GM12878 (cell line): ENCODE measurements at regions not wholly inside any gene's neighbourhood (a gene's known extent, or its start where the extent isn't known, plus 50 kb on each side); places are given as distances from the start of the nearest gene placed in this dataset.

ENCODE experiments used
- ATAC-seq: fragments of 200-7000 bp; cut with Tn5 transposase; 3 replicates; pipeline ENCODE4 v1.9.1; 2020; ENCODE audit warnings: mild to moderate bottlenecking, moderate library complexity
- BruUV-seq: library from RNA; stranded (reverse); fragments of 400-500 nt; replicated peaks from 2 replicates; lab custom pipeline; 2021; lab: Mats Ljungman, UMichigan
- CTCF ChIA-PET: fragments of 300-600 bp; sonication (Branson Sonifier 250); formaldehyde crosslinking; extraction: SDS; loops from one replicate; lab custom pipeline; 2021; ENCODE audit warnings: inconsistent platforms; lab: Yijun Ruan, JAX
- POLR2A ChIA-PET: fragments of 350-600 bp; formaldehyde crosslinking; extraction: SDS; loops from one replicate; lab custom pipeline; 2021; ENCODE audit warnings: inconsistent platforms; lab: Charles Lee
- RAD21 ChIA-PET: fragments of 300-600 bp; sonication (Branson Sonifier 250); formaldehyde crosslinking; loops from one replicate; lab custom pipeline; 2023; ENCODE audit warnings: antibody characterized with exemption; ENCODE audit not compliant: unreplicated experiment; lab: Charles Lee
- SMC1A ChIA-PET: fragments of 300-600 bp; sonication (Branson Sonifier 250); formaldehyde crosslinking; loops from one replicate; lab custom pipeline; 2023; ENCODE audit not compliant: unreplicated experiment, uncharacterized antibody; lab: Charles Lee
- DNase-seq: peaks from one replicate; pipeline ENCODE4 v3.0.0-alpha.2; 2011; ENCODE audit warnings: low read depth, low spot score
- FAIRE-seq: peaks from 3 replicates; lab custom pipeline; 2011; peaks lifted over from hg19 to GRCh38; lab: Jason Lieb, UNC
- H2AFZ ChIP-seq: 2 replicates; pipeline ENCODE4 v1.6.0; 2011; ENCODE audit warnings: low read depth, low read length, control low read depth; ENCODE audit not compliant: control insufficient read depth
- H3K27ac ChIP-seq: 2 replicates; pipeline ENCODE4 v1.5.1; 2011; ENCODE audit warnings: control low read depth; ENCODE audit not compliant: control insufficient read depth, insufficient read depth
- H3K27me3 ChIP-seq, 2 experiments: replicated peaks in 1 of 2; 2 replicates each; pipeline versions ENCODE4 v1.6.0 to v1.6.1; 2011; ENCODE audit warnings: low read length in 1 of 2; ENCODE audit not compliant: control insufficient read depth in 2 of 2, insufficient read depth in 2 of 2
- H3K36me3 ChIP-seq, 2 experiments: 2 replicates each; pipeline ENCODE4 v1.5.1; 2011; ENCODE audit warnings: low read length in 1 of 2; ENCODE audit not compliant: control insufficient read depth in 2 of 2, insufficient read depth in 2 of 2
- H3K4me1 ChIP-seq: 2 replicates; pipeline ENCODE4 v1.6.1; 2011; ENCODE audit warnings: mild to moderate bottlenecking, low read length, moderate library complexity, mixed read lengths; ENCODE audit not compliant: control insufficient read depth, insufficient read depth
- H3K4me2 ChIP-seq: 2 replicates; pipeline ENCODE4 v1.6.0; 2011; ENCODE audit warnings: control low read depth; ENCODE audit not compliant: control insufficient read depth, insufficient read depth
- H3K4me3 ChIP-seq: fragments of 200-600 bp; sonication (generic); 2 replicates; pipeline ENCODE4 v1.5.1; 2016
- H3K79me2 ChIP-seq: 2 replicates; pipeline ENCODE4 v1.6.0; 2011; ENCODE audit warnings: low read length; ENCODE audit not compliant: control insufficient read depth, insufficient read depth
- H3K9ac ChIP-seq: 2 replicates; pipeline ENCODE4 v1.8.0; 2011; ENCODE audit warnings: low read length, control low read depth, mixed read lengths; ENCODE audit not compliant: control insufficient read depth, insufficient read depth
- H3K9me3 ChIP-seq: replicated peaks from 3 replicates; pipeline ENCODE4 v1.5.1; 2011; ENCODE audit warnings: mild to moderate bottlenecking, low read length; ENCODE audit not compliant: control insufficient read depth, insufficient read depth
- H4K20me1 ChIP-seq: 2 replicates; pipeline ENCODE4 v1.6.0; 2011; ENCODE audit not compliant: control insufficient read depth, insufficient read depth
- BCL11A ChIP-seq: IDR thresholded peaks from 2 replicates; pipeline ENCODE4 v1.6.1; 2011; ENCODE audit warnings: low read depth, low read length
- BCL3 ChIP-seq: IDR thresholded peaks from 2 replicates; pipeline ENCODE4 v1.6.1; 2011; ENCODE audit warnings: borderline replicate concordance, low read depth, mild to moderate bottlenecking, moderate library complexity, low read length; ENCODE audit not compliant: insufficient read depth, poor library complexity, severe bottlenecking
- E2F4 ChIP-seq: IDR thresholded peaks from 2 replicates; pipeline ENCODE4 v1.6.1; 2012; ENCODE audit warnings: low read depth, low read length, improper control_type of control experiment
- FOS ChIP-seq: IDR thresholded peaks from 3 replicates; pipeline ENCODE4 v1.6.1; 2011; ENCODE audit warnings: borderline replicate concordance; ENCODE audit not compliant: insufficient read length; ENCODE audit errors: extremely low read depth
- JUNB ChIP-seq: IDR thresholded peaks from 2 replicates; pipeline ENCODE4 v1.6.1; 2016; ENCODE audit warnings: antibody characterized with exemption, mild to moderate bottlenecking
- MAX ChIP-seq: IDR thresholded peaks from 2 replicates; pipeline ENCODE4 v1.6.1; 2012; ENCODE audit warnings: low read depth, low read length, improper control_type of control experiment
- NFIC ChIP-seq: IDR thresholded peaks from 2 replicates; pipeline ENCODE4 v1.6.1; 2012; ENCODE audit warnings: low read depth, mild to moderate bottlenecking, inconsistent platforms, low read length, moderate library complexity
- POLR2A ChIP-seq: IDR thresholded peaks from 2 replicates; pipeline ENCODE4 v1.6.1; 2011; ENCODE audit warnings: low read depth, mild to moderate bottlenecking, low read length
- RELA ChIP-seq: fragments of 450-650 bp; IDR thresholded peaks from 2 replicates; pipeline ENCODE4 v1.8.0; 2014; ENCODE audit warnings: borderline replicate concordance; ENCODE audit not compliant: partially characterized antibody
- SMC3 ChIP-seq: IDR thresholded peaks from 2 replicates; pipeline ENCODE4 v1.6.1; 2011; ENCODE audit warnings: low read length, improper control_type of control experiment, borderline replicate concordance
- SREBF1 ChIP-seq: IDR thresholded peaks from 2 replicates; pipeline ENCODE4 v1.6.1; 2012; ENCODE audit warnings: mild to moderate bottlenecking, low read length
- SREBF2 ChIP-seq: IDR thresholded peaks from 2 replicates; pipeline ENCODE4 v1.6.1; 2012; ENCODE audit warnings: mild to moderate bottlenecking, low read length
- SRF ChIP-seq, 2 experiments: IDR thresholded peaks; 2 replicates each; pipeline ENCODE4 v1.6.1; 2011; ENCODE audit warnings: low read depth in 2 of 2, low read length in 2 of 2, mild to moderate bottlenecking in 1 of 2, moderate library complexity in 1 of 2
- TCF3 ChIP-seq: IDR thresholded peaks from 2 replicates; pipeline ENCODE4 v1.6.1; 2012; ENCODE audit warnings: low read depth, mild to moderate bottlenecking, low read length, borderline replicate concordance; ENCODE audit not compliant: insufficient read depth
- USF1 ChIP-seq: IDR thresholded peaks from 2 replicates; pipeline ENCODE4 v1.6.1; 2011; ENCODE audit warnings: borderline replicate concordance, low read depth, mild to moderate bottlenecking, moderate library complexity, mixed read lengths, low read length; ENCODE audit not compliant: insufficient read depth; ENCODE audit errors: extremely low read length
- WRNIP1 ChIP-seq: IDR thresholded peaks from 2 replicates; pipeline ENCODE4 v1.6.1; 2011; ENCODE audit warnings: low read depth, low read length, improper control_type of control experiment, borderline replicate concordance
- YBX1 ChIP-seq: fragments of 450-650 bp; IDR thresholded peaks from 2 replicates; pipeline ENCODE4 v1.6.1; 2016; ENCODE audit warnings: antibody characterized with exemption
- ZBTB11 ChIP-seq: fragments of 450-650 bp; formaldehyde crosslinking; IDR thresholded peaks from 2 replicates; pipeline ENCODE4 v1.5.0; 2022; ENCODE audit warnings: mild to moderate bottlenecking, missing genetic modification characterization
- ZNF24 ChIP-seq: fragments of 450-650 bp; IDR thresholded peaks from 2 replicates; pipeline ENCODE4 v1.6.1; 2017; ENCODE audit warnings: antibody characterized with exemption, mild to moderate bottlenecking
- WGBS: methylation state at CpG from one replicate; pipeline ENCODE4 v1.1.6; 2016; ENCODE audit warnings: low lambda C conversion rate; ENCODE audit not compliant: insufficient replicate concordance, insufficient coverage; ENCODE audit errors: missing lambda C conversion rate; 5-methylcytosine and 5-hydroxymethylcytosine counted together
- in situ Hi-C: fragments of 300-500 bp; cut with MboI; formaldehyde crosslinking; loops from 9 replicates; pipeline ENCODE4 v1.14.3; 2018; ENCODE audit warnings: mixed read lengths
- intact Hi-C: fragments of 100-400 bp; cut with micrococcal nuclease; formaldehyde crosslinking; loops from one replicate; pipeline ENCODE4 v1.14.2; 2022; ENCODE audit not compliant: unreplicated experiment

- no peak for TF ChIP-seq ZBTB11 (CRISPR knock-in tag)
These were observed 70.3 kb upstream of the TRPM3 start (continued) for GRCh38 chr9:71191708-71192107.

GRCh38 chr9:71183251-71183650 lies 61.8 kb upstream of the TRPM3 start:
- no TSS peak for BruUV-seq
- Histone ChIP-seq H2AFZ (no peak overlapping the region), H3K4me2 (no peak overlapping the region), H3K79me2 (no peaks in the 10 kb centered on the region), H3K36me3 (no peaks in the 10 kb centered on the region), H3K4me3 (no peak overlapping the region), H3K4me1 (no peaks in the 10 kb centered on the region), H3K27ac (no peak overlapping the region), H3K9ac (no peak overlapping the region), H3K27me3 (no peaks in the 10 kb centered on the region), H4K20me1 (no peaks in the 10 kb centered on the region), H3K9me3 (no peaks in the 10 kb centered on the region)
- FAIRE-seq = no peak
- WGBS = 0% methylated on average over 3 of the region's 3 CpGs
- ChIA-PET RAD21 (no interaction called here), CTCF (no interaction called here), POLR2A (no interaction called here), SMC1A (no interaction called here)
- intact Hi-C loops = no loop called here
- no peak for DNase-seq
- in situ Hi-C loops = no loop called here
- ATAC-seq = no peak
- no peak for TF ChIP-seq RELA
- no peak for TF ChIP-seq SRF (IDR thresholded peaks at IDR 0.05; ENCODE audit: low read depth in 2 of 2, low read length in 2 of 2)
- no peak for TF ChIP-seq BCL11A
- TF ChIP-seq SREBF1 = no peak
- TF ChIP-seq MAX = no peak
- no peak for TF ChIP-seq POLR2A
- TF ChIP-seq E2F4 = no peak
- TF ChIP-seq JUNB = no peak
- TF ChIP-seq TCF3 = no peak
- no peak for TF ChIP-seq USF1
- TF ChIP-seq SREBF2 = no peak
- TF ChIP-seq BCL3 = no peak
- no peak for TF ChIP-seq FOS
- no peak for TF ChIP-seq ZNF24
- no peak for TF ChIP-seq SMC3
- TF ChIP-seq NFIC = no peak
- TF ChIP-seq WRNIP1 = no peak
- TF ChIP-seq YBX1 = no peak
